ENCODE measurements at regions not wholly inside any gene's neighbourhood (a gene's known extent, or its start where the extent isn't known, plus 50 kb on each side); places are given as distances from the start of the nearest gene placed in this dataset.

- TF ChIP-seq PRDM10 (tag by site-specific recombination; IDR thresholded peaks at IDR 0.05) (no peak), ZNF121 (tag by site-specific recombination; IDR thresholded peaks at IDR 0.05) (no peak), CTCF (tag by site-specific recombination; IDR thresholded peaks at IDR 0.05) (no peak), ZBTB10 (tag by site-specific recombination; IDR thresholded peaks at IDR 0.05) (no peak), ZNF24 (tag by site-specific recombination; IDR thresholded peaks at IDR 0.05) (no peak), ZNF560 (tag by site-specific recombination; IDR thresholded peaks at IDR 0.05; ENCODE audit: borderline replicate concordance) (no peak), ZBTB11 (tag by site-specific recombination; conservative IDR thresholded peaks at IDR 0.05; ENCODE audit: low read depth) (no peak), TCF7L2 (IDR thresholded peaks at IDR 0.05; ENCODE audit: borderline replicate concordance, low read depth, low read length) (no peak), ZSCAN5A (tag by site-specific recombination; IDR thresholded peaks at IDR 0.05) (no peak), ZNF426 (tag by site-specific recombination; IDR thresholded peaks at IDR 0.05) (no peak), BCL11A (tag by site-specific recombination; IDR thresholded peaks at IDR 0.05; ENCODE audit: low read depth) (no peak), ZNF747 (tag by site-specific recombination; IDR thresholded peaks at IDR 0.05) (no peak)
Measured at GRCh38 chr2:7815726-7816125, 866.1 kb upstream of the ID2 start.
